GM12872 (cell line): ENCODE measurements at regions not wholly inside any gene's neighbourhood (a gene's known extent, or its start where the extent isn't known, plus 50 kb on each side); places are given as distances from the start of the nearest gene placed in this dataset.

ENCODE experiments used
- CTCF ChIP-seq: IDR thresholded peaks from 3 replicates; pipeline ENCODE4 v1.5.1; 2011; ENCODE audit warnings: low read depth, mild to moderate bottlenecking, low read length, moderate library complexity; ENCODE audit not compliant: insufficient read depth

DNA sequence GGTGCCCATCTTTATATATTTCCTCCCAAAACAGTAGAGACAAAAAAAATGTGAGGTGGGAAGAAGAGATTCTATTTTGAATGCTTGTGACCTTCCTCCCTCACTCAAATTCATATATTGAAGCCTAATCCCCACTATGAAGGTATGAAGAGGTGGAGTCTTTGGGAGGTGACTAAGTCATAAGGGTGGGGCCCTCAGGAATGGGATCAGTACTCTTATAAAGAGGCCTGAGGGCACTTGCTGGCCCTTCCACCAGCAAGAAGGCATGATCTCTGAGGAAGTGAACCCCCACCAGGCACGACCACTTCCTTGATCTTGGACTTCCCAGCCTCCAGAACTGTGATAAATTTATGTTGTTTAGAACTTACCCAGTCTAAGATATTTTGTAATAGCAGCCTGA lies 517.2 kb upstream of the CNTNAP2 start:
- TF ChIP-seq CTCF, result no peak

- TF ChIP-seq CTCF, result no peak
These were observed 532.2 kb upstream of the CNTNAP2 start for GRCh38 chr7:145584401-145584800.

- no peak for TF ChIP-seq CTCF
These were observed 533.8 kb upstream of the CNTNAP2 start for GRCh38 chr7:145582742-145583303.

- no peak for TF ChIP-seq CTCF
These were observed 558.8 kb upstream of the CNTNAP2 start for GRCh38 chr7:145557805-145558204.

DNA sequence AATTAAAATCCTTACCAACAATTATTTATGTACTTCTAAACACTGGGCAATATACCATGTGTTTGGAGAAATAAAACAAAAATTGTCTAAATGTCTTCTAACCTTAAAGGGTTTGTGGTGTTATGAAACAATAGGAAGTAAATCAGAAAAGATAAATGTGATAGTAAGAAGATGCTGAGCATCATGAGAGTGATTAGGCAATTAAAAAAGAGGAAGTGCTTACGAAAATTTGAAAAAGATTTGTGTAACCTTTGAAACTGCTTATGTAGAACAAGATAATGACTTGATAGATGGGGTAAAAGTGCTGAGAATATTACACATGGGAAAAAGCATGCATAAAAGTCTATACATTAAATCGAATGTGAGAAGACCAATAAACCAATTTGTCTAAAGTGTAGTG lies 573.4 kb upstream of the CNTNAP2 start:
- TF ChIP-seq CTCF, result no peak

DNA sequence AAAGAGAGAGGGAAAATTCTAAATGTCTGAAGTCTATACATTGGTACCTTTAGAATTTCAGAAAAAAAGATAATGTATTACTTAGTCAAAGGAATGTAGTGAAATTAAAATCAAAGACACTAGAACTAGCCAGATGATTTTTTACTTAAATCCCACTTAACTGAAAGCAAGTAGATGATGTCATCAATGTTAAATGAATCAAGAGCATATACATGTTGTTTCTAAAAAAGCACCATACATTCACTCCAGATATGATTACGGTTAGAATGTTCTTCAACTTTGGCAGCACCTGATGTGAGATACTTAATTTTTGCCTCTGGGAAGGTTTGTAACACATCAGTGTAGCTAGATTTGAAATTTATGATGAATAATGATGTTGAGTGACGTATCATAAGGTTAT lies 576.7 kb upstream of the CNTNAP2 start:
- no peak for TF ChIP-seq CTCF

GRCh38 chr7:145534301-145534700 lies 582.3 kb upstream of the CNTNAP2 start:
- no peak for TF ChIP-seq CTCF

DNA sequence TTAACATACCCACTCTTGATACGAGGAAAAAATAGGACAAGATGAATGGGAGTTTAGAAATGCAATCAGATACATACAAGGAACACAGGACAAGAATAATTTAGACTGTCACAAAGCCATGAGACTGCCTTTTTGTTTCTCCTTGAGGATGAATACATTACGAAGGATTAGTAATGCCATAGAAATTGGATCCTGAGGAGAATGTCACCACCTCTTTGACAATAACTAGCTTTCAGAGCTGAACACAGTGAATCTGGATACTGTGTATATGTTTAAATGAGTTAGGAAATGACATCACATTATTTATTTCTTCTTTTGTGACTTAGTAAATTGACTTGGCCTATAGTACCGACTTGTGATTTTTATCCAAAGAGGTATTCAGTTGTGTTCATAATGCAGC lies 596.3 kb upstream of the CNTNAP2 start:
- TF ChIP-seq CTCF, result no peak
